ENCODE measurements at regions not wholly inside any gene's neighbourhood (a gene's known extent, or its start where the extent isn't known, plus 50 kb on each side); places are given as distances from the start of the nearest gene placed in this dataset.

DNA sequence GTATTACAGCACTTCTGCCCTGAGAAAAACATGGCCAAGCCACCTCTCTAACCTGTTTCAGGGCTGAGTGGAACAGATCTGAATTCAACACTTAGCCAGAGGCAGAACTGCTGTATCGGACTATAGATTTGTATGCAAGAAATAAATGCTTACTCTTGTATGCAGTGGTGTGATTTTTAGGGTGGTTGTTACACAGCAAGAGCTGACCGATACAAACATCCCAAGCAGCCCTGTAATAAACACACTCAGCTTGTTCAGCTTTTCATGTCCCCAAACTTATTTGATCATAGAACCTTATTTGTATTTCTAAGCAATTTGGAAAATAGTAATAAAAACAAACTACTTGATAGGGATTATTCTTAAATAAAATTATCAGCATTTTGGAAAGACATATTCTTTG lies 84.9 kb upstream of the RPH3AL start:
- TF ChIP-seq, protein P1, sequence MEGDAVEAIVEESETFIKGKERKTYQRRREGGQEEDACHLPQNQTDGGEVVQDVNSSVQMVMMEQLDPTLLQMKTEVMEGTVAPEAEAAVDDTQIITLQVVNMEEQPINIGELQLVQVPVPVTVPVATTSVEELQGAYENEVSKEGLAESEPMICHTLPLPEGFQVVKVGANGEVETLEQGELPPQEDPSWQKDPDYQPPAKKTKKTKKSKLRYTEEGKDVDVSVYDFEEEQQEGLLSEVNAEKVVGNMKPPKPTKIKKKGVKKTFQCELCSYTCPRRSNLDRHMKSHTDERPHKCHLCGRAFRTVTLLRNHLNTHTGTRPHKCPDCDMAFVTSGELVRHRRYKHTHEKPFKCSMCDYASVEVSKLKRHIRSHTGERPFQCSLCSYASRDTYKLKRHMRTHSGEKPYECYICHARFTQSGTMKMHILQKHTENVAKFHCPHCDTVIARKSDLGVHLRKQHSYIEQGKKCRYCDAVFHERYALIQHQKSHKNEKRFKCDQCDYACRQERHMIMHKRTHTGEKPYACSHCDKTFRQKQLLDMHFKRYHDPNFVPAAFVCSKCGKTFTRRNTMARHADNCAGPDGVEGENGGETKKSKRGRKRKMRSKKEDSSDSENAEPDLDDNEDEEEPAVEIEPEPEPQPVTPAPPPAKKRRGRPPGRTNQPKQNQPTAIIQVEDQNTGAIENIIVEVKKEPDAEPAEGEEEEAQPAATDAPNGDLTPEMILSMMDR (IDR thresholded peaks at IDR 0.05) = no peak
- TF ChIP-seq POLR2A (IDR thresholded peaks at IDR 0.05) = no peak

All from adrenal gland (tissue), 5 donors.